ENCODE measurements at regions not wholly inside any gene's neighbourhood (a gene's known extent, or its start where the extent isn't known, plus 50 kb on each side); places are given as distances from the start of the nearest gene placed in this dataset.

GRCh38 chr5:109533751-109534272 lies 124.0 kb upstream of the PJA2 start:
- no peaks in the 10 kb centered on the region for H3K27me3 ChIP-seq (ENCODE audit: control insufficient read depth in 1 of 2, insufficient read depth in 2 of 2, low read length in 2 of 2)
- H3K9ac ChIP-seq (ENCODE audit: low read length in 2 of 2): no peak overlapping the region
- no peaks in the 10 kb centered on the region for H3K36me3 ChIP-seq (ENCODE audit: control insufficient read depth in 2 of 2, insufficient read depth in 2 of 2, low read length in 2 of 2)
- H3K27ac ChIP-seq (ENCODE audit: low read length): no peak overlapping the region
- no peaks in the 10 kb centered on the region for H3K4me1 ChIP-seq (ENCODE audit: control insufficient read depth, insufficient read depth, low read length)
- H3K9me3 ChIP-seq (ENCODE audit: control insufficient read depth in 2 of 2, low read length in 2 of 2): no peaks in the 10 kb centered on the region
- no peak overlapping the region for H3K4me3 ChIP-seq (ENCODE audit: low read length in 2 of 2)

- no peak overlapping the region for H3K4me3 ChIP-seq (ENCODE audit: low read length in 2 of 2)
- no peaks in the 10 kb centered on the region for H3K27me3 ChIP-seq (ENCODE audit: control insufficient read depth in 1 of 2, insufficient read depth in 2 of 2, low read length in 2 of 2)
- H3K27ac ChIP-seq (ENCODE audit: low read length): no peak overlapping the region
- H3K36me3 ChIP-seq (ENCODE audit: control insufficient read depth in 2 of 2, insufficient read depth in 2 of 2, low read length in 2 of 2): no peaks in the 10 kb centered on the region
- no peak overlapping the region for H3K9ac ChIP-seq (ENCODE audit: low read length in 2 of 2)
- no peaks in the 10 kb centered on the region for H3K4me1 ChIP-seq (ENCODE audit: control insufficient read depth, insufficient read depth, low read length)
- no peaks in the 10 kb centered on the region for H3K9me3 ChIP-seq (ENCODE audit: control insufficient read depth in 2 of 2, low read length in 2 of 2)
These were observed 123.1 kb upstream of the PJA2 start for GRCh38 chr5:109532773-109533364.

- no peaks in the 10 kb centered on the region for H3K27me3 ChIP-seq (ENCODE audit: control insufficient read depth in 1 of 2, insufficient read depth in 2 of 2, low read length in 2 of 2)
- H3K36me3 ChIP-seq (ENCODE audit: control insufficient read depth in 2 of 2, insufficient read depth in 2 of 2, low read length in 2 of 2): no peaks in the 10 kb centered on the region
- no peak overlapping the region for H3K9ac ChIP-seq (ENCODE audit: low read length in 2 of 2)
- H3K9me3 ChIP-seq (ENCODE audit: control insufficient read depth in 2 of 2, low read length in 2 of 2): no peaks in the 10 kb centered on the region
- H3K4me1 ChIP-seq (ENCODE audit: control insufficient read depth, insufficient read depth, low read length): no peaks in the 10 kb centered on the region
- H3K27ac ChIP-seq (ENCODE audit: low read length): no peak overlapping the region
- H3K4me3 ChIP-seq (ENCODE audit: low read length in 2 of 2): no peak overlapping the region
These were observed 121.5 kb upstream of the PJA2 start for GRCh38 chr5:109531262-109531661.

GRCh38 chr5:109529987-109530386 lies 120.2 kb upstream of the PJA2 start:
- H3K9ac ChIP-seq (ENCODE audit: low read length in 2 of 2): no peak overlapping the region
- H3K4me3 ChIP-seq (ENCODE audit: low read length in 2 of 2): no peak overlapping the region
- no peaks in the 10 kb centered on the region for H3K36me3 ChIP-seq (ENCODE audit: control insufficient read depth in 2 of 2, insufficient read depth in 2 of 2, low read length in 2 of 2)
- no peaks in the 10 kb centered on the region for H3K27me3 ChIP-seq (ENCODE audit: control insufficient read depth in 1 of 2, insufficient read depth in 2 of 2, low read length in 2 of 2)
- no peaks in the 10 kb centered on the region for H3K4me1 ChIP-seq (ENCODE audit: control insufficient read depth, insufficient read depth, low read length)
- H3K27ac ChIP-seq (ENCODE audit: low read length): no peak overlapping the region
- H3K9me3 ChIP-seq (ENCODE audit: control insufficient read depth in 2 of 2, low read length in 2 of 2): no peaks in the 10 kb centered on the region

GRCh38 chr5:109529520-109529919 lies 119.7 kb upstream of the PJA2 start:
- Histone ChIP-seq H3K4me1 (ENCODE audit: control insufficient read depth, insufficient read depth, low read length) (no peaks in the 10 kb centered on the region), H3K27ac (ENCODE audit: low read length) (no peak overlapping the region), H3K27me3 (ENCODE audit: control insufficient read depth in 1 of 2, insufficient read depth in 2 of 2, low read length in 2 of 2) (no peaks in the 10 kb centered on the region), H3K36me3 (ENCODE audit: control insufficient read depth in 2 of 2, insufficient read depth in 2 of 2, low read length in 2 of 2) (no peaks in the 10 kb centered on the region), H3K4me3 (ENCODE audit: low read length in 2 of 2) (no peak overlapping the region), H3K9ac (ENCODE audit: low read length in 2 of 2) (no peak overlapping the region), H3K9me3 (ENCODE audit: control insufficient read depth in 2 of 2, low read length in 2 of 2) (no peaks in the 10 kb centered on the region)

- Histone ChIP-seq H3K27ac (ENCODE audit: low read length) (no peak overlapping the region), H3K36me3 (ENCODE audit: control insufficient read depth in 2 of 2, insufficient read depth in 2 of 2, low read length in 2 of 2) (no peaks in the 10 kb centered on the region), H3K9ac (ENCODE audit: low read length in 2 of 2) (no peak overlapping the region), H3K4me3 (ENCODE audit: low read length in 2 of 2) (no peak overlapping the region), H3K9me3 (ENCODE audit: control insufficient read depth in 2 of 2, low read length in 2 of 2) (peaks cover 0 to 4% of the 10 kb centered on the region in 2 donors), H3K27me3 (ENCODE audit: control insufficient read depth in 1 of 2, insufficient read depth in 2 of 2, low read length in 2 of 2) (no peaks in the 10 kb centered on the region), H3K4me1 (ENCODE audit: control insufficient read depth, insufficient read depth, low read length) (no peaks in the 10 kb centered on the region)
These were observed 114.8 kb upstream of the PJA2 start for GRCh38 chr5:109524555-109524954.

GRCh38 chr5:109524026-109524425 lies 114.3 kb upstream of the PJA2 start:
- Histone ChIP-seq H3K4me1 (ENCODE audit: control insufficient read depth, insufficient read depth, low read length) (no peaks in the 10 kb centered on the region), H3K27ac (ENCODE audit: low read length) (no peak overlapping the region), H3K27me3 (ENCODE audit: control insufficient read depth in 1 of 2, insufficient read depth in 2 of 2, low read length in 2 of 2) (no peaks in the 10 kb centered on the region), H3K9ac (ENCODE audit: low read length in 2 of 2) (no peak overlapping the region), H3K36me3 (ENCODE audit: control insufficient read depth in 2 of 2, insufficient read depth in 2 of 2, low read length in 2 of 2) (no peaks in the 10 kb centered on the region), H3K9me3 (ENCODE audit: control insufficient read depth in 2 of 2, low read length in 2 of 2) (peaks cover 0 to 4% of the 10 kb centered on the region in 2 donors), H3K4me3 (ENCODE audit: low read length in 2 of 2) (no peak overlapping the region)

GRCh38 chr5:109522404-109522803 lies 112.6 kb upstream of the PJA2 start:
- peaks cover 0 to 4% of the 10 kb centered on the region in 2 donors for H3K9me3 ChIP-seq (ENCODE audit: control insufficient read depth in 2 of 2, low read length in 2 of 2)
- no peaks in the 10 kb centered on the region for H3K27me3 ChIP-seq (ENCODE audit: control insufficient read depth in 1 of 2, insufficient read depth in 2 of 2, low read length in 2 of 2)
- no peak overlapping the region for H3K4me3 ChIP-seq (ENCODE audit: low read length in 2 of 2)
- H3K27ac ChIP-seq (ENCODE audit: low read length): no peak overlapping the region
- H3K36me3 ChIP-seq (ENCODE audit: control insufficient read depth in 2 of 2, insufficient read depth in 2 of 2, low read length in 2 of 2): no peaks in the 10 kb centered on the region
- no peak overlapping the region for H3K9ac ChIP-seq (ENCODE audit: low read length in 2 of 2)
- no peaks in the 10 kb centered on the region for H3K4me1 ChIP-seq (ENCODE audit: control insufficient read depth, insufficient read depth, low read length)

- H3K9ac ChIP-seq (ENCODE audit: low read length in 2 of 2): no peak overlapping the region
- H3K36me3 ChIP-seq (ENCODE audit: control insufficient read depth in 2 of 2, insufficient read depth in 2 of 2, low read length in 2 of 2): no peaks in the 10 kb centered on the region
- H3K4me1 ChIP-seq (ENCODE audit: control insufficient read depth, insufficient read depth, low read length): no peaks in the 10 kb centered on the region
- H3K4me3 ChIP-seq (ENCODE audit: low read length in 2 of 2): no peak overlapping the region
- peaks cover 0 to 4% of the 10 kb centered on the region in 2 donors for H3K9me3 ChIP-seq (ENCODE audit: control insufficient read depth in 2 of 2, low read length in 2 of 2)
- H3K27ac ChIP-seq (ENCODE audit: low read length): no peak overlapping the region
- no peaks in the 10 kb centered on the region for H3K27me3 ChIP-seq (ENCODE audit: control insufficient read depth in 1 of 2, insufficient read depth in 2 of 2, low read length in 2 of 2)
These were observed 109.6 kb upstream of the PJA2 start for GRCh38 chr5:109519416-109519815.

- peaks cover 0 to 4% of the 10 kb centered on the region in 2 donors for H3K9me3 ChIP-seq (ENCODE audit: control insufficient read depth in 2 of 2, low read length in 2 of 2)
- H3K36me3 ChIP-seq (ENCODE audit: control insufficient read depth in 2 of 2, insufficient read depth in 2 of 2, low read length in 2 of 2): no peaks in the 10 kb centered on the region
- H3K4me3 ChIP-seq (ENCODE audit: low read length in 2 of 2): no peak overlapping the region
- no peak overlapping the region for H3K9ac ChIP-seq (ENCODE audit: low read length in 2 of 2)
- H3K27me3 ChIP-seq (ENCODE audit: control insufficient read depth in 1 of 2, insufficient read depth in 2 of 2, low read length in 2 of 2): no peaks in the 10 kb centered on the region
- H3K27ac ChIP-seq (ENCODE audit: low read length): no peak overlapping the region
- no peaks in the 10 kb centered on the region for H3K4me1 ChIP-seq (ENCODE audit: control insufficient read depth, insufficient read depth, low read length)
These were observed 106.6 kb upstream of the PJA2 start for GRCh38 chr5:109516390-109516789.

GRCh38 chr5:109511980-109512734 lies 102.4 kb upstream of the PJA2 start:
- Histone ChIP-seq H3K36me3 (ENCODE audit: control insufficient read depth in 2 of 2, insufficient read depth in 2 of 2, low read length in 2 of 2) (no peaks in the 10 kb centered on the region), H3K27me3 (ENCODE audit: control insufficient read depth in 1 of 2, insufficient read depth in 2 of 2, low read length in 2 of 2) (no peaks in the 10 kb centered on the region), H3K9ac (ENCODE audit: low read length in 2 of 2) (no peak overlapping the region), H3K4me3 (ENCODE audit: low read length in 2 of 2) (no peak overlapping the region), H3K4me1 (ENCODE audit: control insufficient read depth, insufficient read depth, low read length) (no peaks in the 10 kb centered on the region), H3K27ac (ENCODE audit: low read length) (no peak overlapping the region), H3K9me3 (ENCODE audit: control insufficient read depth in 2 of 2, low read length in 2 of 2) (no peaks in the 10 kb centered on the region)
